Breast epithelium (tissue), 4 donors: ENCODE measurements at regions not wholly inside any gene's neighbourhood (a gene's known extent, or its start where the extent isn't known, plus 50 kb on each side); places are given as distances from the start of the nearest gene placed in this dataset.

Experiments
- DNase-seq, 2 donors: peaks; one replicate each; pipeline ENCODE4 v3.0.0-alpha.2; 2019; ENCODE audit warnings: low spot score in 2 of 2
- H3K27ac ChIP-seq, 2 donors: fragments of 200-600 bp; sonication (generic) in 1 of 2; one replicate each; pipeline ENCODE4 v1.5.1; 2016 to 2019; ENCODE audit warnings: mild to moderate bottlenecking in 1 of 2
- H3K27me3 ChIP-seq, 2 donors: fragments of 200-600 bp; sonication (generic) in 1 of 2; one replicate each; pipeline versions ENCODE4 v1.5.1 to v1.6.0; 2017 to 2019; ENCODE audit warnings: control low read depth in 1 of 2, mild to moderate bottlenecking in 1 of 2
- H3K36me3 ChIP-seq: fragments of 200-600 bp; one replicate; pipeline ENCODE4 v1.5.1; 2019
- H3K4me1 ChIP-seq, 2 donors: fragments of 200-600 bp; sonication (generic); one replicate each; pipeline ENCODE4 v1.5.1; 2016 to 2019; ENCODE audit warnings: control low read depth in 1 of 2
- H3K4me3 ChIP-seq, 3 donors: fragments of 200-600 bp; sonication (generic); 1 replicate in 2 of 3; 2 replicates in 1 of 3; pipeline ENCODE4 v1.5.1; 2016 to 2019; ENCODE audit warnings: mild to moderate bottlenecking in 3 of 3, moderate library complexity in 2 of 3
- H3K9me3 ChIP-seq, 2 donors: fragments of 200-600 bp; sonication (generic) in 1 of 2; one replicate each; pipeline ENCODE4 v1.5.1; 2016 to 2019; ENCODE audit warnings: control low read depth in 1 of 2
- CTCF ChIP-seq, 3 donors: fragments of 450-650 bp; IDR thresholded peaks; one replicate each; pipeline ENCODE4 v1.5.1; 2016 to 2017; ENCODE audit warnings: antibody characterized with exemption in 3 of 3, mild to moderate bottlenecking in 3 of 3, moderate library complexity in 3 of 3
- POLR2A ChIP-seq: fragments of 450-650 bp; IDR thresholded peaks from one replicate; pipeline ENCODE4 v1.6.1; 2016; ENCODE audit warnings: antibody characterized with exemption, mild to moderate bottlenecking, moderate library complexity
- POLR2AphosphoS5 ChIP-seq, 3 donors: sonication (generic); formaldehyde crosslinking; IDR thresholded peaks; one replicate each; pipeline ENCODE4 v1.6.1; 2017; ENCODE audit warnings: antibody characterized with exemption in 3 of 3
- intact Hi-C: fragments of 100-400 bp; cut with DNase I; formaldehyde crosslinking; loops from one replicate; pipeline ENCODE4 v1.15.1; 2023; ENCODE audit warnings: low total_unique reads

GRCh38 chr11:27771516-27771915 is 71.3 kb upstream of the BDNF start:
- Histone ChIP-seq H3K4me1 (no peaks in the 10 kb centered on the region), H3K9me3 (no peaks in the 10 kb centered on the region), H3K4me3 (no peak overlapping the region), H3K27ac (no peak overlapping the region), H3K36me3 (no peaks in the 10 kb centered on the region), H3K27me3 (no peaks in the 10 kb centered on the region)
- no peak for DNase-seq
- intact Hi-C loops: loop anchor here (5.0 kb wide), 1 partner anchor 519 kb away; no protein-coding TSS in a partner anchor
- TF ChIP-seq POLR2AphosphoS5 (IDR thresholded peaks at IDR 0.05) (no peak), CTCF (IDR thresholded peaks at IDR 0.05) (no peak), POLR2A (no peak)

GRCh38 chr11:27770576-27770975 is 70.3 kb upstream of the BDNF start:
- H3K4me3 ChIP-seq: no peak overlapping the region
- H3K27me3 ChIP-seq: no peaks in the 10 kb centered on the region
- H3K36me3 ChIP-seq: no peaks in the 10 kb centered on the region
- no peak overlapping the region for H3K27ac ChIP-seq
- intact Hi-C loops: loop anchor here (5.0 kb wide), 1 partner anchor 518 kb away; no protein-coding TSS in a partner anchor
- no peaks in the 10 kb centered on the region for H3K4me1 ChIP-seq
- H3K9me3 ChIP-seq: no peaks in the 10 kb centered on the region
- no peak for TF ChIP-seq POLR2A
- no peak for TF ChIP-seq CTCF (IDR thresholded peaks at IDR 0.05)
- TF ChIP-seq POLR2AphosphoS5 (IDR thresholded peaks at IDR 0.05): no peak
- DNase-seq: no peak

GRCh38 chr11:27763736-27764135 is 63.5 kb upstream of the BDNF start:
- no peaks in the 10 kb centered on the region for H3K4me1 ChIP-seq
- intact Hi-C loops: no loop called here

GRCh38 chr11:27761356-27761755 is 61.1 kb upstream of the BDNF start:
- Histone ChIP-seq H3K4me3 (no peak overlapping the region), H3K9me3 (no peaks in the 10 kb centered on the region), H3K36me3 (no peaks in the 10 kb centered on the region), H3K27me3 (no peaks in the 10 kb centered on the region), H3K27ac (no peak overlapping the region), H3K4me1 (no peaks in the 10 kb centered on the region)
- intact Hi-C loops: no loop called here
- no peak for TF ChIP-seq CTCF (IDR thresholded peaks at IDR 0.05)
- no peak for TF ChIP-seq POLR2AphosphoS5 (IDR thresholded peaks at IDR 0.05)
- TF ChIP-seq POLR2A: no peak
- DNase-seq: no peak

More at GRCh38 chr11:27763736-27764135, 63.5 kb upstream of the BDNF start:
- H3K27ac ChIP-seq: no peak overlapping the region
- DNase-seq: no peak
- H3K27me3 ChIP-seq: no peaks in the 10 kb centered on the region
- no peak for TF ChIP-seq CTCF (IDR thresholded peaks at IDR 0.05)
- TF ChIP-seq POLR2A: no peak
- TF ChIP-seq POLR2AphosphoS5 (IDR thresholded peaks at IDR 0.05): no peak
- H3K9me3 ChIP-seq: no peaks in the 10 kb centered on the region
- H3K36me3 ChIP-seq: no peaks in the 10 kb centered on the region
- no peak overlapping the region for H3K4me3 ChIP-seq

GRCh38 chr11:27757953-27758352 is 57.7 kb upstream of the BDNF start:
- intact Hi-C loops: no loop called here
- TF ChIP-seq CTCF (IDR thresholded peaks at IDR 0.05) (no peak), POLR2AphosphoS5 (IDR thresholded peaks at IDR 0.05) (no peak), POLR2A (no peak)

More at GRCh38 chr11:27757953-27758352, 57.7 kb upstream of the BDNF start:
- no peak overlapping the region for H3K4me3 ChIP-seq
- no peaks in the 10 kb centered on the region for H3K36me3 ChIP-seq
- H3K27ac ChIP-seq: no peak overlapping the region
- DNase-seq: no peak
- H3K9me3 ChIP-seq: no peaks in the 10 kb centered on the region
- no peaks in the 10 kb centered on the region for H3K27me3 ChIP-seq
- H3K4me1 ChIP-seq: no peaks in the 10 kb centered on the region
